Liver (tissue), 8 donors: ENCODE measurements at regions not wholly inside any gene's neighbourhood (a gene's known extent, or its start where the extent isn't known, plus 50 kb on each side); places are given as distances from the start of the nearest gene placed in this dataset.

Experiments used
- DNase-seq: peaks from one replicate; pipeline ENCODE4 v3.0.0-alpha.2; 2017; ENCODE audit warnings: low spot score
- H3K27ac ChIP-seq, 2 donors: one replicate each; pipeline ENCODE4 v1.7.0; 2013; ENCODE audit warnings: inconsistent platforms in 2 of 2, low read length in 2 of 2, control low read depth in 1 of 2, low read depth in 1 of 2, mild to moderate bottlenecking in 1 of 2
- H3K27me3 ChIP-seq, 4 donors: one replicate each; pipeline versions ENCODE4 v1.6.1 to v1.7.0; 2013; ENCODE audit warnings: low read length in 3 of 4, inconsistent platforms in 1 of 4, mild to moderate bottlenecking in 1 of 4, moderate library complexity in 1 of 4; ENCODE audit not compliant: control insufficient read depth in 4 of 4, insufficient read depth in 4 of 4
- H3K36me3 ChIP-seq, 4 donors: one replicate each; pipeline versions ENCODE4 v1.6.1 to v1.7.0; 2013; ENCODE audit warnings: low read length in 3 of 4, mild to moderate bottlenecking in 3 of 4, low read depth in 1 of 4, moderate library complexity in 1 of 4; ENCODE audit not compliant: control insufficient read depth in 4 of 4, insufficient read depth in 3 of 4
- H3K4me1 ChIP-seq, 4 donors: one replicate each; pipeline versions ENCODE4 v1.6.1 to v1.7.0; 2013; ENCODE audit warnings: low read length in 3 of 4, mild to moderate bottlenecking in 3 of 4, moderate library complexity in 1 of 4; ENCODE audit not compliant: control insufficient read depth in 4 of 4, insufficient read depth in 4 of 4
- H3K4me3 ChIP-seq, 3 donors: one replicate each; pipeline versions ENCODE4 v1.6.1 to v1.7.0; 2013; ENCODE audit warnings: low read length in 3 of 3, control low read depth in 1 of 3, low read depth in 1 of 3, mild to moderate bottlenecking in 1 of 3
- H3K9ac ChIP-seq, 2 donors: one replicate each; pipeline ENCODE4 v1.7.0; 2013; ENCODE audit warnings: low read length in 2 of 2, mild to moderate bottlenecking in 2 of 2, moderate library complexity in 2 of 2, control low read depth in 1 of 2, low read depth in 1 of 2
- H3K9me3 ChIP-seq, 4 donors: one replicate each; pipeline versions ENCODE4 v1.6.1 to v1.7.0; 2013; ENCODE audit warnings: low read length in 3 of 4; ENCODE audit not compliant: control insufficient read depth in 4 of 4
- ATF3 ChIP-seq: IDR thresholded peaks from 2 replicates; pipeline ENCODE4 v1.6.1; 2016; ENCODE audit warnings: antibody characterized with exemption
- CTCF ChIP-seq: fragments of 150-350 bp; IDR thresholded peaks from 2 replicates; pipeline ENCODE4 v1.5.1; 2017; ENCODE audit warnings: improper control_type of control experiment, low read depth, low read length; ENCODE audit not compliant: missing input control
- EGR1 ChIP-seq, 2 donors: IDR thresholded peaks; 2 replicates each; pipeline ENCODE4 v1.6.1; 2016 to 2018; ENCODE audit warnings: antibody characterized with exemption in 2 of 2, low read depth in 2 of 2
- FOXA1 ChIP-seq: IDR thresholded peaks from 2 replicates; pipeline ENCODE4 v1.6.1; 2016; ENCODE audit warnings: antibody characterized with exemption
- FOXA2 ChIP-seq: IDR thresholded peaks from 2 replicates; pipeline ENCODE4 v1.6.1; 2016; ENCODE audit warnings: antibody characterized with exemption
- GABPA ChIP-seq, 2 donors: IDR thresholded peaks in 1 of 2; conservative IDR thresholded peaks in 1 of 2; 2 replicates each; pipeline ENCODE4 v1.6.1; 2016; ENCODE audit warnings: antibody characterized with exemption in 2 of 2, mild to moderate bottlenecking in 1 of 2, moderate library complexity in 1 of 2
- HNF4A ChIP-seq, 2 donors: conservative IDR thresholded peaks; 2 replicates each; pipeline ENCODE4 v1.6.1; 2016; ENCODE audit warnings: antibody characterized with exemption in 2 of 2, mild to moderate bottlenecking in 2 of 2
- HNF4G ChIP-seq: IDR thresholded peaks from 2 replicates; pipeline ENCODE4 v1.6.1; 2016; ENCODE audit warnings: antibody characterized with exemption
- JUND ChIP-seq, 2 donors: IDR thresholded peaks; 2 replicates each; pipeline ENCODE4 v1.6.1; 2016; ENCODE audit warnings: antibody characterized with exemption in 2 of 2
- MAX ChIP-seq: IDR thresholded peaks from 2 replicates; pipeline ENCODE4 v1.6.1; 2016; ENCODE audit warnings: antibody characterized with exemption
- NR2F2 ChIP-seq: IDR thresholded peaks from 2 replicates; pipeline ENCODE4 v1.6.1; 2016; ENCODE audit warnings: antibody characterized with exemption
- RAD21 ChIP-seq, 2 donors: IDR thresholded peaks; 2 replicates each; pipeline ENCODE4 v1.6.1; 2016; ENCODE audit warnings: antibody characterized with exemption in 2 of 2, mild to moderate bottlenecking in 2 of 2
- REST ChIP-seq: IDR thresholded peaks from 2 replicates; pipeline ENCODE4 v1.6.1; 2016; ENCODE audit warnings: antibody characterized with exemption, mild to moderate bottlenecking
- RXRA ChIP-seq, 2 donors: IDR thresholded peaks; 2 replicates each; pipeline ENCODE4 v1.6.1; 2017 to 2018; ENCODE audit warnings: antibody characterized with exemption in 2 of 2, mild to moderate bottlenecking in 1 of 2
- SP1 ChIP-seq: IDR thresholded peaks from 2 replicates; pipeline ENCODE4 v1.6.1; 2018; ENCODE audit warnings: antibody characterized with exemption, mild to moderate bottlenecking
- TAF1 ChIP-seq: conservative IDR thresholded peaks from 2 replicates; pipeline ENCODE4 v1.6.1; 2016; ENCODE audit warnings: antibody characterized with exemption, mild to moderate bottlenecking
- YY1 ChIP-seq: IDR thresholded peaks from 2 replicates; pipeline ENCODE4 v1.6.1; 2016; ENCODE audit warnings: antibody characterized with exemption, mild to moderate bottlenecking
- ZBTB33 ChIP-seq: IDR thresholded peaks from 2 replicates; pipeline ENCODE4 v1.6.1; 2016; ENCODE audit warnings: antibody characterized with exemption
- WGBS: extraction: QIAGEN DNeasy Blood & Tissue Kit; methylation state at CpG from one replicate; pipeline ENCODE4 v1.1.7; 2013; 5-methylcytosine and 5-hydroxymethylcytosine counted together
- donor health status: healthy.
- donor health status: healthy.
- donor health status: healthy.
- donor health status: healthy.
- donor health status: healthy.

GRCh38 chr10:78980815-78981214 lies 88.0 kb upstream of the ZMIZ1 start (continued):
- TF ChIP-seq ZBTB33 (no peak), FOXA1 (no peak), HNF4G (no peak), JUND (IDR thresholded peaks at IDR 0.05) (no peak)

- TF ChIP-seq YY1 (no peak), NR2F2 (no peak), ATF3 (no peak), JUND (IDR thresholded peaks at IDR 0.05) (no peak), TAF1 (no peak), GABPA (IDR thresholded peaks at IDR 0.05 in 1 of 2, conservative IDR thresholded peaks at IDR 0.05 in 1 of 2) (no peak), FOXA2 (no peak), CTCF (no peak), FOXA1 (no peak), EGR1 (IDR thresholded peaks at IDR 0.05; ENCODE audit: low read depth in 2 of 2) (no peak), ZBTB33 (no peak), HNF4A (conservative IDR thresholded peaks at IDR 0.05) (no peak), RAD21 (IDR thresholded peaks at IDR 0.05) (no peak), MAX (no peak), REST (no peak), RXRA (IDR thresholded peaks at IDR 0.05) (no peak), SP1 (no peak), HNF4G (no peak)
- 91% methylated on average over 6 of the region's 6 CpGs for WGBS
- Histone ChIP-seq H3K27ac (no peak overlapping the region), H3K4me1 (peaks cover 2 to 15% (median 9%) of the 10 kb centered on the region in 4 donors), H3K27me3 (no peaks in the 10 kb centered on the region), H3K4me3 (no peak overlapping the region), H3K9ac (no peak overlapping the region), H3K36me3 (no peaks in the 10 kb centered on the region), H3K9me3 (no peaks in the 10 kb centered on the region)
- DNase-seq, result no peak
Observed at GRCh38 chr10:78981257-78981969, 87.4 kb upstream of the ZMIZ1 start.
